ENCODE measurements at regions not wholly inside any gene's neighbourhood (a gene's known extent, or its start where the extent isn't known, plus 50 kb on each side); places are given as distances from the start of the nearest gene placed in this dataset.

- TF ChIP-seq CTCF (IDR thresholded peaks at IDR 0.05) (no peak), POLR2A (IDR thresholded peaks at IDR 0.05) (no peak)
Observed at GRCh38 chr12:13478650-13479181, 282.2 kb downstream of the EMP1 start.
